Hepatocyte (in vitro differentiated cells): ENCODE measurements at regions not wholly inside any gene's neighbourhood (a gene's known extent, or its start where the extent isn't known, plus 50 kb on each side); places are given as distances from the start of the nearest gene placed in this dataset.

Source experiments
- DNase-seq: peaks from one replicate; pipeline ENCODE4 v3.0.0-alpha.2; 2016; ENCODE audit warnings: low spot score
- H2AFZ ChIP-seq: fragments of 200-600 bp; sonication (generic); 2 replicates; pipeline ENCODE4 v1.6.0; 2016; ENCODE audit warnings: antibody characterized with exemption, mild to moderate bottlenecking
- H3K27ac ChIP-seq: fragments of 200-600 bp; sonication (generic); 2 replicates; pipeline ENCODE4 v1.5.1; 2016; ENCODE audit warnings: mild to moderate bottlenecking
- H3K27me3 ChIP-seq: fragments of 200-600 bp; sonication (generic); 2 replicates; pipeline ENCODE4 v1.6.1; 2016
- H3K36me3 ChIP-seq: fragments of 200-600 bp; sonication (generic); replicated peaks from 2 replicates; pipeline ENCODE4 v1.5.1; 2016; ENCODE audit warnings: low read depth; ENCODE audit not compliant: insufficient read depth
- H3K4me1 ChIP-seq: fragments of 200-600 bp; sonication (generic); 2 replicates; pipeline ENCODE4 v1.5.1; 2016; ENCODE audit warnings: mild to moderate bottlenecking, moderate library complexity; ENCODE audit not compliant: insufficient read depth
- H3K4me2 ChIP-seq: fragments of 200-600 bp; sonication (generic); 2 replicates; pipeline ENCODE4 v1.6.0; 2016
- H3K4me3 ChIP-seq: fragments of 200-600 bp; sonication (generic); 2 replicates; pipeline ENCODE4 v1.5.1; 2016; ENCODE audit warnings: mild to moderate bottlenecking
- H3K79me2 ChIP-seq: fragments of 200-600 bp; sonication (generic); 2 replicates; pipeline ENCODE4 v1.6.0; 2017; ENCODE audit warnings: mild to moderate bottlenecking
- H3K9me2 ChIP-seq: fragments of 200-600 bp; sonication (generic); replicated peaks from 2 replicates; pipeline ENCODE4 v1.6.0; 2017; ENCODE audit warnings: mild to moderate bottlenecking; ENCODE audit not compliant: insufficient read depth
- H3K9me3 ChIP-seq: fragments of 200-600 bp; sonication (generic); 2 replicates; pipeline ENCODE4 v1.5.1; 2016; ENCODE audit warnings: low read depth, mild to moderate bottlenecking
- H4K20me1 ChIP-seq: fragments of 200-600 bp; sonication (generic); 2 replicates; pipeline ENCODE4 v1.6.0; 2016; ENCODE audit warnings: mild to moderate bottlenecking; ENCODE audit not compliant: insufficient read depth, poor library complexity, severe bottlenecking
- CTCF ChIP-seq: fragments of 200-600 bp; sonication (generic); IDR thresholded peaks from 2 replicates; pipeline ENCODE4 v1.5.1; 2016; ENCODE audit warnings: antibody characterized with exemption, mild to moderate bottlenecking; ENCODE audit not compliant: poor library complexity
- EZH2 ChIP-seq: fragments of 200-600 bp; sonication (generic); IDR thresholded peaks from 2 replicates; pipeline ENCODE4 v1.6.1; 2016; ENCODE audit warnings: antibody characterized with exemption, mild to moderate bottlenecking, borderline replicate concordance
- EZH2phosphoT487 ChIP-seq: fragments of 200-600 bp; sonication (generic); IDR thresholded peaks from one replicate; pipeline ENCODE4 v1.6.1; 2018; ENCODE audit warnings: antibody characterized with exemption, mild to moderate bottlenecking, low read depth, moderate library complexity; ENCODE audit not compliant: unreplicated experiment, severe bottlenecking
- WGBS: methylation state at CpG from one replicate; pipeline ENCODE4 v1.1.6; 2016; ENCODE audit warnings: low lambda C conversion rate; ENCODE audit errors: missing lambda C conversion rate; 5-methylcytosine and 5-hydroxymethylcytosine counted together

- no peaks in the 10 kb centered on the region for H3K4me1 ChIP-seq
- H3K27me3 ChIP-seq = no peaks in the 10 kb centered on the region
- no peaks in the 10 kb centered on the region for H4K20me1 ChIP-seq
- no peaks in the 10 kb centered on the region for H3K9me3 ChIP-seq
- no peak overlapping the region for H3K4me3 ChIP-seq
- H2AFZ ChIP-seq = no peak overlapping the region
- 79% methylated on average over 2 of the region's 2 CpGs for WGBS
- H3K79me2 ChIP-seq = no peaks in the 10 kb centered on the region
- no peaks in the 10 kb centered on the region for H3K36me3 ChIP-seq
- TF ChIP-seq CTCF (no peak), EZH2 (no peak), EZH2phosphoT487 (no peak)
- H3K4me2 ChIP-seq = no peak overlapping the region
- no peak overlapping the region for H3K27ac ChIP-seq
- DNase-seq = no peak
- no peaks in the 10 kb centered on the region for H3K9me2 ChIP-seq
Measured at GRCh38 chr4:162442128-162442527, 278.3 kb upstream of the FSTL5 start.

- Histone ChIP-seq H3K4me1 (no peaks in the 10 kb centered on the region), H3K79me2 (no peaks in the 10 kb centered on the region), H3K9me3 (no peaks in the 10 kb centered on the region), H3K4me3 (no peak overlapping the region), H2AFZ (no peak overlapping the region), H3K9me2 (no peaks in the 10 kb centered on the region), H3K36me3 (no peaks in the 10 kb centered on the region), H4K20me1 (no peaks in the 10 kb centered on the region), H3K27ac (no peak overlapping the region), H3K27me3 (no peaks in the 10 kb centered on the region), H3K4me2 (no peak overlapping the region)
- WGBS = 59% methylated on average over 4 of the region's 4 CpGs
- no peak for TF ChIP-seq CTCF
- TF ChIP-seq EZH2phosphoT487 = no peak
- peak; percentile 23 for DNase-seq
Measured at GRCh38 chr4:162422312-162422711, 258.5 kb upstream of the FSTL5 start.

GRCh38 chr4:162410854-162411253, 247.1 kb upstream of the FSTL5 start:
- Histone ChIP-seq H3K4me2 (no peak overlapping the region), H4K20me1 (no peaks in the 10 kb centered on the region), H3K27me3 (no peaks in the 10 kb centered on the region), H3K4me3 (no peak overlapping the region), H3K9me2 (no peaks in the 10 kb centered on the region), H3K4me1 (peaks cover 6% of the 10 kb centered on the region), H3K79me2 (no peaks in the 10 kb centered on the region), H2AFZ (no peak overlapping the region), H3K9me3 (no peaks in the 10 kb centered on the region), H3K27ac (no peak overlapping the region), H3K36me3 (no peaks in the 10 kb centered on the region)
- TF ChIP-seq CTCF = no peak
- TF ChIP-seq EZH2phosphoT487 = no peak
- no peak for TF ChIP-seq EZH2
- DNase-seq = no peak
- 3% methylated on average over 1 of the region's 1 CpG for WGBS

- H3K36me3 ChIP-seq = no peaks in the 10 kb centered on the region
- H3K9me3 ChIP-seq = no peaks in the 10 kb centered on the region
- no peaks in the 10 kb centered on the region for H3K27me3 ChIP-seq
- H3K4me2 ChIP-seq = no peak overlapping the region
- no peaks in the 10 kb centered on the region for H4K20me1 ChIP-seq
- no peak for DNase-seq
- H3K27ac ChIP-seq = no peak overlapping the region
- H3K79me2 ChIP-seq = no peaks in the 10 kb centered on the region
- no peak overlapping the region for H3K4me3 ChIP-seq
- H2AFZ ChIP-seq = no peak overlapping the region
- peaks cover 6% of the 10 kb centered on the region for H3K4me1 ChIP-seq
- 94% methylated on average over 13 of the region's 16 CpGs for WGBS
- TF ChIP-seq EZH2 (no peak), CTCF (no peak), EZH2phosphoT487 (no peak)
- no peaks in the 10 kb centered on the region for H3K9me2 ChIP-seq
Measured at GRCh38 chr4:162409048-162409447, 245.2 kb upstream of the FSTL5 start.
